ENCODE measurements at regions not wholly inside any gene's neighbourhood (a gene's known extent, or its start where the extent isn't known, plus 50 kb on each side); places are given as distances from the start of the nearest gene placed in this dataset.

GRCh38 chr2:196502386-196502785 is 137.1 kb upstream of the CCDC150 start:
- TF ChIP-seq CTCF (IDR thresholded peaks at IDR 0.05): no peak
- no peak for TF ChIP-seq POLR2A (IDR thresholded peaks at IDR 0.05)
- peaks cover 0 to 17% (median 0%) of the 10 kb centered on the region in 12 donors for H3K4me1 ChIP-seq
- H3K36me3 ChIP-seq: no peaks in the 10 kb centered on the region
- H3K27me3 ChIP-seq: no peaks in the 10 kb centered on the region
- no peak overlapping the region for H3K4me3 ChIP-seq
- DNase-seq (no peak), ATAC-seq (no peak)
- H3K27ac ChIP-seq: no peak overlapping the region
- peaks cover 0 to 25% (median 5%) of the 10 kb centered on the region in 12 donors for H3K9me3 ChIP-seq
- intact Hi-C loops (cut with DNase I): no loop called here
- 82 to 90% (median 87%) methylated on average over 6 of the region's 6 CpGs for WGBS, 4 donors

GRCh38 chr2:196503398-196503797 is 136.1 kb upstream of the CCDC150 start:
- 84 to 95% (median 89%) methylated on average over 4 of the region's 4 CpGs for WGBS, 4 donors
- no peak for DNase-seq
- TF ChIP-seq CTCF (IDR thresholded peaks at IDR 0.05) (no peak), POLR2A (IDR thresholded peaks at IDR 0.05) (no peak)
- Histone ChIP-seq H3K27me3 (no peaks in the 10 kb centered on the region), H3K4me1 (peaks cover 0 to 24% (median 0%) of the 10 kb centered on the region in 12 donors), H3K36me3 (no peaks in the 10 kb centered on the region), H3K4me3 (no peak overlapping the region), H3K9me3 (peaks cover 0 to 17% (median 5%) of the 10 kb centered on the region in 12 donors), H3K27ac (no peak overlapping the region)
- intact Hi-C loops (cut with DNase I): no loop called here
- no peak for ATAC-seq

- no peaks in the 10 kb centered on the region for H3K36me3 ChIP-seq
- intact Hi-C loops (cut with DNase I): no loop called here
- H3K4me3 ChIP-seq: no peak overlapping the region
- peak overlapping the region in 3 of 12 donors; percentile 6 to 28 (median 11) for H3K27ac ChIP-seq
- H3K27me3 ChIP-seq: no peaks in the 10 kb centered on the region
- peaks cover 0 to 3% (median 0%) of the 10 kb centered on the region in 12 donors for H3K9me3 ChIP-seq
- DNase-seq: no peak
- no peak for TF ChIP-seq POLR2A (IDR thresholded peaks at IDR 0.05)
- no peak for TF ChIP-seq CTCF (IDR thresholded peaks at IDR 0.05)
- ATAC-seq: peak in 3 of 4 donors; percentile 46 to 62 (median 51)
- H3K4me1 ChIP-seq: peaks cover 0 to 24% (median 0%) of the 10 kb centered on the region in 12 donors
These were observed 134.7 kb upstream of the CCDC150 start for GRCh38 chr2:196504788-196505187.

GRCh38 chr2:196510246-196510645 is 129.3 kb upstream of the CCDC150 start:
- DNase-seq (no peak), ATAC-seq (no peak)
- Histone ChIP-seq H3K27me3 (no peaks in the 10 kb centered on the region), H3K4me1 (peaks cover 0 to 23% (median 0%) of the 10 kb centered on the region in 12 donors), H3K27ac (no peak overlapping the region), H3K36me3 (no peaks in the 10 kb centered on the region), H3K4me3 (no peak overlapping the region), H3K9me3 (no peaks in the 10 kb centered on the region)
- intact Hi-C loops (cut with DNase I): no loop called here
- 89 to 98% (median 94%) methylated on average over 1 of the region's 1 CpG for WGBS, 4 donors
- no peak for TF ChIP-seq POLR2A (IDR thresholded peaks at IDR 0.05)
- no peak for TF ChIP-seq CTCF (IDR thresholded peaks at IDR 0.05)
